ENCODE measurements at regions not wholly inside any gene's neighbourhood (a gene's known extent, or its start where the extent isn't known, plus 50 kb on each side); places are given as distances from the start of the nearest gene placed in this dataset.

DNA sequence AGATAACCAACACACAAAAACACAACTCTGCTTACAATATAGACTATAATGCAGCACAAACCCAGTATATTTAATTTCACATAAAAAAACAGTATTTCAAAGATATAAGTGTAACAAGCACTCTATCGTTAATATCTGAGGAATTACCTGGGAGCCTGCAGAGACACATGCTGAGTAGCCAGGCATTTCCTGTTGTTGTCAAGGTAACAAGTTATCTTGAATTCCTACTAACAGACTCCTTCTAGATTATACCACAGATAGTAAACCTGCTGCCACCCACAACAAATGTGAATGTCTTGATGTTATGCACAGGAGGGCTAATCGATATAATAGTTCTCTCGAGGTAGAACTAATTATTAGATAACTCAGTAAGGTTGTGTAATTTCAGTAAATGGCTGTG is 826.0 kb upstream of the PRR20A start:
- H3K27me3 Mint-ChIP-seq (ENCODE audit: insufficient read depth, unreplicated experiment), result peaks cover 41% of the 10 kb centered on the region
- BruUV-seq (replicated peaks), result no TSS peak
- POLR2A ChIA-PET, result no interaction called here
- no peaks in the 10 kb centered on the region for H3K9me3 Mint-ChIP-seq (ENCODE audit: unreplicated experiment)
- H3K27ac Mint-ChIP-seq (ENCODE audit: low read depth, unreplicated experiment), result no peak overlapping the region
- intact Hi-C loops (cut with micrococcal nuclease), result no loop called here
- H3K36me3 Mint-ChIP-seq (ENCODE audit: insufficient read depth, unreplicated experiment), result no peaks in the 10 kb centered on the region
- H3K4me3 Mint-ChIP-seq (ENCODE audit: unreplicated experiment), result no peak overlapping the region
- H3K4me1 Mint-ChIP-seq (ENCODE audit: insufficient read depth, unreplicated experiment), result no peaks in the 10 kb centered on the region
- TF ChIP-seq CTCF (IDR thresholded peaks at IDR 0.05; ENCODE audit: unreplicated experiment), result no peak
- no peak for DNase-seq (ENCODE audit: unreplicated experiment)
- CTCF ChIA-PET, result no interaction called here

GRCh38 chr13:56317841-56318240 is 822.9 kb upstream of the PRR20A start:
- CTCF ChIA-PET, result no interaction called here
- Mint-ChIP-seq H3K4me3 (ENCODE audit: unreplicated experiment) (no peak overlapping the region), H3K27me3 (ENCODE audit: insufficient read depth, unreplicated experiment) (peaks cover 44% of the 10 kb centered on the region), H3K36me3 (ENCODE audit: insufficient read depth, unreplicated experiment) (no peaks in the 10 kb centered on the region), H3K9me3 (ENCODE audit: unreplicated experiment) (no peaks in the 10 kb centered on the region), H3K27ac (ENCODE audit: low read depth, unreplicated experiment) (no peak overlapping the region), H3K4me1 (ENCODE audit: insufficient read depth, unreplicated experiment) (no peaks in the 10 kb centered on the region)
- DNase-seq (ENCODE audit: unreplicated experiment), result no peak
- POLR2A ChIA-PET, result no interaction called here
- BruUV-seq (replicated peaks), result no TSS peak
- intact Hi-C loops (cut with micrococcal nuclease), result no loop called here
- TF ChIP-seq CTCF (IDR thresholded peaks at IDR 0.05; ENCODE audit: unreplicated experiment), result no peak

GRCh38 chr13:56332671-56333070 is 808.0 kb upstream of the PRR20A start:
- no peak for TF ChIP-seq CTCF (IDR thresholded peaks at IDR 0.05; ENCODE audit: unreplicated experiment)
- no peak overlapping the region for H3K4me3 Mint-ChIP-seq (ENCODE audit: unreplicated experiment)
- no peak overlapping the region for H3K27ac Mint-ChIP-seq (ENCODE audit: low read depth, unreplicated experiment)
- DNase-seq (ENCODE audit: unreplicated experiment), result no peak
- POLR2A ChIA-PET, result interaction anchor here (0.5 to 0.8 kb wide), 2 partner anchors 143 to 564 kb away, joined by 3 read pairs; no protein-coding TSS in a partner anchor
- intact Hi-C loops (cut with micrococcal nuclease), result no loop called here
- CTCF ChIA-PET, result interaction anchor here (0.5 kb wide), 1 partner anchor 10 kb away, joined by 3 read pairs; no protein-coding TSS in a partner anchor
- BruUV-seq (replicated peaks), result no TSS peak
- no peaks in the 10 kb centered on the region for H3K9me3 Mint-ChIP-seq (ENCODE audit: unreplicated experiment)
- no peaks in the 10 kb centered on the region for H3K36me3 Mint-ChIP-seq (ENCODE audit: insufficient read depth, unreplicated experiment)
- no peaks in the 10 kb centered on the region for H3K27me3 Mint-ChIP-seq (ENCODE audit: insufficient read depth, unreplicated experiment)
- H3K4me1 Mint-ChIP-seq (ENCODE audit: insufficient read depth, unreplicated experiment), result no peaks in the 10 kb centered on the region

GRCh38 chr13:56335775-56336174 is 804.9 kb upstream of the PRR20A start:
- Mint-ChIP-seq H3K36me3 (ENCODE audit: insufficient read depth, unreplicated experiment) (no peaks in the 10 kb centered on the region), H3K27ac (ENCODE audit: low read depth, unreplicated experiment) (no peak overlapping the region), H3K9me3 (ENCODE audit: unreplicated experiment) (peaks cover under 1% of the 10 kb centered on the region), H3K4me1 (ENCODE audit: insufficient read depth, unreplicated experiment) (no peaks in the 10 kb centered on the region), H3K27me3 (ENCODE audit: insufficient read depth, unreplicated experiment) (no peaks in the 10 kb centered on the region), H3K4me3 (ENCODE audit: unreplicated experiment) (no peak overlapping the region)
- no peak for TF ChIP-seq CTCF (IDR thresholded peaks at IDR 0.05; ENCODE audit: unreplicated experiment)
- no peak for DNase-seq (ENCODE audit: unreplicated experiment)
- ChIA-PET CTCF (no interaction called here), POLR2A (interaction anchor here (0.6 kb wide), 1 partner anchor 178 kb away, joined by 4 read pairs; no protein-coding TSS in a partner anchor)
- intact Hi-C loops (cut with micrococcal nuclease), result no loop called here
- BruUV-seq (replicated peaks), result no TSS peak

All from MCF 10A (cell line).